HAP-1 (cell line): ENCODE measurements at regions not wholly inside any gene's neighbourhood (a gene's known extent, or its start where the extent isn't known, plus 50 kb on each side); places are given as distances from the start of the nearest gene placed in this dataset.

Experiments
- DNase-seq, 2 experiments: peaks; one replicate each; pipeline ENCODE4 v3.0.0-alpha.2; 2016 to 2020; ENCODE audit warnings: low spot score in 2 of 2
- H3K27me3 ChIP-seq: fragments of 250-450 bp; sonication (Bioruptor Pico); 2 replicates; pipeline ENCODE4 v1.5.1; 2020; ENCODE audit warnings: low read depth, mild to moderate bottlenecking, moderate library complexity
- H3K36me3 ChIP-seq: fragments of 250-450 bp; sonication (Bioruptor Pico); replicated peaks from 2 replicates; pipeline ENCODE4 v1.5.1; 2020; ENCODE audit warnings: mild to moderate bottlenecking
- H3K4me1 ChIP-seq: fragments of 250-450 bp; sonication (Bioruptor Pico); 2 replicates; pipeline ENCODE4 v1.5.1; 2020; ENCODE audit warnings: mild to moderate bottlenecking
- H3K4me3 ChIP-seq: fragments of 250-450 bp; sonication (Bioruptor Pico); 2 replicates; pipeline ENCODE4 v1.5.1; 2020; ENCODE audit warnings: mild to moderate bottlenecking, moderate library complexity
- H3K9me3 ChIP-seq: fragments of 250-450 bp; sonication (Bioruptor Pico); 2 replicates; pipeline ENCODE4 v1.5.1; 2020; ENCODE audit warnings: mild to moderate bottlenecking, moderate library complexity
- in situ Hi-C: fragments of 300-500 bp; cut with MboI; formaldehyde crosslinking; loops from 3 replicates; pipeline ENCODE4 v1.14.3; 2020; ENCODE audit warnings: low sequenced_read_pairs, inconsistent platforms, mixed read lengths

DNA sequence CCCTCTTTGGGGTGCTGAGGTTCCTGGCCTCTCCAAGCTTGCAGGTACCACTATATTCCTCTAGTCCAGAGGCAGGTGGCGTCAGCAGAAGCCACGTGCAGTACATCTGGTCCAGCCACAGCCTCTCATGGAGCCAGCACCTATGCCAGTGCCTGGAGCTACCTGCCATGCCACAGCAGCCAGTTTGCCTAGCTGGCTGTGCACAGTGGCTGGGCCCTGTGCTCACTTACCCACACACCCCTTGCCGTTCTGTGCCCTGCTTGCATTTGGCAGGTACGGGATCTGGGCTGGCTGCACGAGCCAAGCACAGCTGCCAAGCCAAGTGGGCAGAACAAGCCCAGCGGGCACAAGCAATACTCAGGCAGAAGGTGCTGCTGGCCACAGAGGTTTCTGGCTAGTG lies 601.1 kb downstream of the EPHA5 start:
- H3K4me1 ChIP-seq: no peaks in the 10 kb centered on the region
- H3K36me3 ChIP-seq: no peaks in the 10 kb centered on the region
- in situ Hi-C loops: no loop called here
- H3K27me3 ChIP-seq: no peaks in the 10 kb centered on the region
- no peak overlapping the region for H3K4me3 ChIP-seq
- DNase-seq: no peak
- no peaks in the 10 kb centered on the region for H3K9me3 ChIP-seq

DNA sequence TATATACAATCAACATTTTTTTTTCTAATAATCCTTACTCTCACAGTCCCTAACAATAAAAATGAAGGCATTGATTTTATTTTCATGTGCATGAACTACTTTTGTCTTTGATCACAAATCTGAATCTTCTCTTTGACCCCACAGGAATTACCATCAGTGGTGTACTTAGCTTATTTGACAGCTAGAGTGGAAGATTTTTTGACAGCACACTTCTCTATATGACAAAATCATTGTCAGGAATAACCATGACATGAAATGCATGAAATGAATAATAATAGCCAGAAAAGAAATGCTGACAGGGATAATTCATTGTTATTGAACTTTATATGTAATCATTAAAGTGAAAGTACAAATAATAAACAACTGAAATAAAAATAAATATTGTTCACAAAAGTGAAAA lies 604.2 kb downstream of the EPHA5 start:
- H3K36me3 ChIP-seq: no peaks in the 10 kb centered on the region
- in situ Hi-C loops: no loop called here
- no peaks in the 10 kb centered on the region for H3K9me3 ChIP-seq
- H3K27me3 ChIP-seq: no peaks in the 10 kb centered on the region
- H3K4me1 ChIP-seq: no peaks in the 10 kb centered on the region
- H3K4me3 ChIP-seq: no peak overlapping the region
- DNase-seq: no peak

DNA sequence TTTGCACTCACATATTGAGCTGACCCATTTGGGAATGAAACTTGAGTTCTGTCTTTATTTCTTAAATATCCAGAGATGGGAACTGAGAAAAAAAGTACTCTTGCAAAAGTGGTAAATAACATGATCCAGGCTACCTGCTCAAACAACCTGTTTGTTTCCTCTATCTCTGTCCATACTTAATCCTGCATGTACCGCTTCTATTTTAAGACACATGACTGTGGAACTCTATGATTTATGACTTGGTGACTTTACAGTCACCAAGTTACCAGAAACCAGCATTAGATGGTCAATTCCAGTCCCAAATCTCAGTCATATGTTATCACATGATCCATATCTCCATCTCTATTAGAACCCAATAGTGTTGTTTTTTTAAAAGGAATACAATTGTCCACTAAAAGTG lies 606.7 kb downstream of the EPHA5 start:
- Histone ChIP-seq H3K9me3 (no peaks in the 10 kb centered on the region), H3K36me3 (no peaks in the 10 kb centered on the region), H3K4me1 (no peaks in the 10 kb centered on the region), H3K4me3 (no peak overlapping the region), H3K27me3 (no peaks in the 10 kb centered on the region)
- in situ Hi-C loops: no loop called here
- DNase-seq: no peak

DNA sequence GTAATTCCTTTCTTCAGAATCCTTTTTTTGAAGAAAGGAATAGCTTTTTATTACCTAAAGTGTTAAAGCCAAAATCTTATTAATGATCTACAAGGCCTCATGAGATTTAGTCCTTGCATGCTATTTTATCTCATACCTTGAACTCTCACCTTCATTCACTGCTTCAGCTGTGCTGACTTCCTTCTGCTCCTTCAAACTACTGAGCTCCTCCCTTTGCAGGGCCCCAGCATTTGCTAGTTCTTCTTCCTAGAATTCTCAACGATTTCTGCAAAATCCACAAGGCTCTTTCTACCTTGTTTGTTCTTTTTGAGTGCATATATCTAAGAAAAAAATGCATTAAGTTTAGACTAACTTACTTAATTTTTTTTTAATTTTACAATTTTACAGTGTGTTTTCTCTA lies 619.5 kb downstream of the EPHA5 start:
- DNase-seq: no peak
- Histone ChIP-seq H3K36me3 (no peaks in the 10 kb centered on the region), H3K4me3 (no peak overlapping the region), H3K27me3 (no peaks in the 10 kb centered on the region), H3K4me1 (no peaks in the 10 kb centered on the region), H3K9me3 (no peaks in the 10 kb centered on the region)
- in situ Hi-C loops: no loop called here

DNA sequence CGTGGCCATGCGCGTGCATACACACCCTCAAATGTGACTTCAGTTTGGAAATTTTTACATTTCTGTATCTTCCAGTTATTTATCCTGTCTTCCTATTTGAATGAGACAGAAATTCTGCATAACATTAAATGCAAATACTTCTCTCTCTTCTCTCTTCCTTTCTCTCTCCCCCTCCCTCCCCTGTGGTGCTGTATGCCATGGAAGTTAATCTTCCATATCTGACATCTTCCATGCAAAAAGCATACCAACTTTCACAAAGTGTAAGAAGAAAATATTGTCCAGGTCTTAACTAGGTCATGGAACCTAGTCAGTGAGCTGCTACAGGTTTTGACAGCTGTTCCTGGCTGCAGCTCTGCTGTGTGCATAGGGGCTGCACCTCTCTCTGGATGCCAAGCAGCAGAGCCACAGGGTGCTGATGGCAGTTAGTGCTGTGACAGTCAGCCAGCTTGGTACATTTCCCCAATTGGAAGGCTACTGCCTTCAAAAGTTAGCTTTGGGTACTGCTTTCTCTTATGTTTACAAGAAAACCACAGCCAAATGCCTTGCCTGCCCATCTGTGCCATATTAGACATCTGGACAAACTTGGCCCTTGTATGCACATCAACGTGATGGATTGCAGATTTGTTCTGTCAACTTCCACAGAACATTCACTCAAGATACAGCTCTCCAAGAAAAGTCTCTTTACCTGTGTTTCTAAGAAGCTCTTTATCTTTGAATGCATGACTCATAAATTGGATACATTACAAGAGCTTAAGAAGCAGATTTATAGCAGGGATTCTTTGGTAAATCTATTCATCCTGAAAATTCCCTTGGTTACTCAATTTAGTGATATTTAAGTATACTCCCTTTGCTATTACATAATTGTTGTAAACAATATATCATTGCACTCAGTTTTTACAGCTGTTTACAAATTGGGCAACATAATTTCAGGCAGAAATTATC lies 623.8 kb downstream of the EPHA5 start:
- Histone ChIP-seq H3K4me1 (no peaks in the 10 kb centered on the region), H3K27me3 (no peaks in the 10 kb centered on the region), H3K9me3 (no peaks in the 10 kb centered on the region), H3K36me3 (no peaks in the 10 kb centered on the region), H3K4me3 (no peak overlapping the region)
- in situ Hi-C loops: no loop called here
- peak; percentile 16 to 63 for DNase-seq

DNA sequence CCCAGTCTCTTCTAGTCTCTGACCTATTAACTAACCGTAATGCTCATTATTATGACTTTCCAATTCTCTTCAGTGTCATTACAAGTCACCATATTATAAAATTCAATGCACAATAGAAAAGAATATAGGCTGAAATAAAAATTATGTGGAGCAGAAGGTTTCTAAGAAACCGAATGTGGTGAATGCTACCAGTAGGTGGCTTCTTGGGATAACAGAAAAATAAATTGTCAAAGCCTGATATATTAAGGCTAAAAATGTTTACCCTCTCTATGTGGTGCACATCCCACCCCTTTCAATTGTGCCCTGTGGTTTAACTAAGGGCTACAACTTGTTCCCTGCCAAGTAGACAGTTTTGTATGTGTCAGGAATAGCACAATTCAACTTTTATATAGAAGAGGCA lies 624.6 kb upstream of the TECRL start:
- H3K9me3 ChIP-seq: no peaks in the 10 kb centered on the region
- H3K4me3 ChIP-seq: no peak overlapping the region
- H3K27me3 ChIP-seq: no peaks in the 10 kb centered on the region
- DNase-seq: no peak
- no peaks in the 10 kb centered on the region for H3K36me3 ChIP-seq
- H3K4me1 ChIP-seq: no peaks in the 10 kb centered on the region
- in situ Hi-C loops: no loop called here

DNA sequence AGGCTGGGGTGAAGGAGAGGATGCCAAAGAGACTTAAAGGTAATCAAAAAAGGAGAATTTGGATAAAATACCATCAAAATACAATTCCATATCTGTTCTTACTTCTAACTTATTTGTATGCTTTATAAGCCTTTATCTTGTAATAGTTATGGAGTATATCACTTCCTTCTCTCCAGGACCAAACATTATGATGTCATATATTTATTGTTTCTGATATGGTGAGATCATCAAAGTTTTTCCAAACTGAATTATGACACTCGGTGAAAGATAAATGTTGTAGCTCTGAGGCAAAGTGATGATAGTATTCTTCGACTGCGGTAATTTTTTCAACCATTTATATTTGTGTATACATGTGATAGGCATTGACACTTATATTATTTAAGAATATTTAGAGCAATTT lies 619.3 kb upstream of the TECRL start:
- in situ Hi-C loops: no loop called here
- Histone ChIP-seq H3K4me1 (no peaks in the 10 kb centered on the region), H3K36me3 (no peaks in the 10 kb centered on the region), H3K9me3 (no peaks in the 10 kb centered on the region), H3K4me3 (no peak overlapping the region), H3K27me3 (no peaks in the 10 kb centered on the region)
- no peak for DNase-seq

DNA sequence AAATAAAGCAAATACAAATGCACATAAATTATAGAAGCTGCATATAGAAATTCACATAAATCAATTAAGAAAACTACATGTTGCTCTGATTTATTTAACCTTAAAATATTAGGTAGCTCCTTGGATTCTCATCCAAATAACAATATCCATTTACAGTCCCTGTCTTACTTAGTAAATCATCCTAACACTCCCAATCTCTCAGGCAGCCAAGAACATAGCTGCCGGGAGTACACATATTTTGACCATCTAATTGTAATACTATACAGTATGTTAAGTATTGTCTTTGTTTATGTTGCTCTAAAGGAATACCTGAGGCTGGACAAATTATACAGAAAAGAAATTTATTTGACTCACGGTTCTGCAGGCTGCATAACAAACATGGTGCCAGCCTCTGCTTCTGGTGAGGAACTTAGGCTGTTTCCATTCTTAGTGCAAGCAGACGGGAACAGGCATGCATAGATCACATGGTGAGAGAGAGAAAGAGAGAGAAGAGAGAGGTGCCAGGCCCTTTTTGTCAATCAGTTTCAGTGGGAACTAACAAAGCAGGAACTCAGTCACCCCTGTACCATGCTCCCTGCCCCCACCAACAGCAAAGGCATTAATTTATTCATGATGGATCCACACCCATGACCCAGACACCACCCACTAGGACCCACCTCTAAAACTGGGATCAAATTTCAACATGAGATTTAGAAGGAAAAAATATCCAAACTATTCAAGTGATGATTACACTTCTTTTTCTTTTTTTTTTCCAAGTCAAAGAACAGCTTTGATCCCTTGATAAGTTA lies 614.8 kb upstream of the TECRL start:
- no peak for DNase-seq
- in situ Hi-C loops: no loop called here
- no peaks in the 10 kb centered on the region for H3K27me3 ChIP-seq

DNA sequence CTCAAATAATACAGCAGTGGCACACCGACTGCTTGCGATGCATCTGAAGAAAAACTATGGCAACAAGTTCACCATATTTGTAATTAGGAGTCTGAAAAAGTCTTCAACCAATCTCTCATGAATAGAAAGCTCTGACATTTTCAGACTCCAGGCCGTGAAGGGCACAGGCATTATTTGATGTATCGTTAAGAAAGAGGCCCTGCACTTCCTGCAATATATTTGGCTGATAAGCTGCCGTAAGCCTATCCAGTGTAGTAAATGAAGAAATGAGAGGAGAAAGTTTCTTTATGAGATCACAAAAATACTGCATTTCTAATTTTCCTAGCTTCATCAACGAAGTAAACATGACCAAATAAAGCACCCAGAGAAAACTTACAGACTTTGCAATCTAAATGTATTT lies 613.8 kb upstream of the TECRL start:
- H3K9me3 ChIP-seq: no peaks in the 10 kb centered on the region
- in situ Hi-C loops: no loop called here
- no peaks in the 10 kb centered on the region for H3K4me1 ChIP-seq
- no peaks in the 10 kb centered on the region for H3K36me3 ChIP-seq
- H3K4me3 ChIP-seq: no peak overlapping the region
- DNase-seq: no peak
- no peaks in the 10 kb centered on the region for H3K27me3 ChIP-seq

More for the DNA sequence above, 614.8 kb upstream of the TECRL start:
- H3K36me3 ChIP-seq: no peaks in the 10 kb centered on the region
- no peaks in the 10 kb centered on the region for H3K9me3 ChIP-seq
- H3K4me3 ChIP-seq: no peak overlapping the region
- H3K4me1 ChIP-seq: no peaks in the 10 kb centered on the region

DNA sequence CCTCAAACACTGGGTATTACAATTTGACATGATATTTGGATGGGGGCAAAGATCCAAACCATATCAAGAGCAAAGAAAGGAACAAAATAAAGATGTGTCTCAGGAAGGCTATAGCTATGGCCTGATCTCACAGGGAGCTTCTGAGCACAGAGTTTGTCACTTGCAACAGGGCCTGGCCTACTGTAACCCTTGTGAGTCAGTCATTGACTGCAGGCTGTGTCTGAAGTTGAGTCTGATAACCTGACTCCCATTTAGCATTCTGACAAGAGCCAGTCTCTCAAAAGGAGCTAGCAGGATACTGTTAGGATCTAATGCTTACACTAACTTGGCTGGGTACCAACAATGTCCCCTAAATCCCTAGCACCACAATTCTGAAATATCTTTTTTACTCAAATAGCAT lies 612.5 kb upstream of the TECRL start:
- Histone ChIP-seq H3K4me1 (no peaks in the 10 kb centered on the region), H3K27me3 (no peaks in the 10 kb centered on the region), H3K9me3 (no peaks in the 10 kb centered on the region), H3K36me3 (no peaks in the 10 kb centered on the region), H3K4me3 (no peak overlapping the region)
- in situ Hi-C loops: no loop called here
- no peak for DNase-seq

DNA sequence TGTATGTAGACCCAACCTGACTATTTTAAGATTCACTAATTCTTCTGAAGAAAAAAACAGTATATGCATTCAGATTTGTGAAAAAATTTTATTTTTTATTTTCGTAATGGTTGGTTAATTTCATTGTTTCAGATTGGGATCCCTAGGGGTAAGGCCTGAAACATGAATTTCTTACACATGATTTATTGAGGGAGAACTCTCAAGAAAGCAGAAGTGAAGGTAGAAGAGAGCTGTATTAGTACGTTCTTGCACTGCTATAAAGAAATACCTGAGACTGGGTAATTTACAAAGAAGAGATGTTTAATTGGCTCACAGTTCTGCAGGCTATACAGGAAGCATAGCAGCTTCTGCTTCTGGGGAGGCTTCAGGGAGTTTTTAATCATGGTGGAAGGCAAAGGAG lies 611.9 kb upstream of the TECRL start:
- in situ Hi-C loops: no loop called here
- H3K4me1 ChIP-seq: no peaks in the 10 kb centered on the region

DNA sequence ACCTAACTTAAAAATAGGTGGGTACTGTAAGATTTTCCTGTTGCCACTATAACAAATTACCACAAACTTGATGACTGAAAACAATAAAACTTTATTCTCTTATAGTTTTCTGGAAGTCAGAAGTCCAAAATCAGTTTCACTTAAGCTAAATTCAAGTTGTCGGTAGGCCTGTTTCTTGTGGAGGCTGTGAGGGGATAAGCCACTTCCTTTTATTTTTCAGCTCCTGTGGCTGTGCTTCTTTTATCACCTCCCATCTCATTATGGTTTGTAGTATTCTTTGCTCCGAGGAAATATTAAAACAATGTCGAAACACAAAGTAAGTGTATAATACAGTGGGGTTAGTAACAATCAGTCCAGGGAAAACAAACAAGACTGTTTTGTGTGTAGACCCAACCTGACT lies 610.5 kb upstream of the TECRL start:
- no peaks in the 10 kb centered on the region for H3K4me1 ChIP-seq
- H3K27me3 ChIP-seq: no peaks in the 10 kb centered on the region
- no peaks in the 10 kb centered on the region for H3K36me3 ChIP-seq
- in situ Hi-C loops: no loop called here
- H3K4me3 ChIP-seq: no peak overlapping the region
- no peaks in the 10 kb centered on the region for H3K9me3 ChIP-seq
- DNase-seq: no peak

More for the DNA sequence above, 611.9 kb upstream of the TECRL start:
- Histone ChIP-seq H3K27me3 (no peaks in the 10 kb centered on the region), H3K4me3 (no peak overlapping the region), H3K9me3 (no peaks in the 10 kb centered on the region), H3K36me3 (no peaks in the 10 kb centered on the region)
- DNase-seq: no peak

DNA sequence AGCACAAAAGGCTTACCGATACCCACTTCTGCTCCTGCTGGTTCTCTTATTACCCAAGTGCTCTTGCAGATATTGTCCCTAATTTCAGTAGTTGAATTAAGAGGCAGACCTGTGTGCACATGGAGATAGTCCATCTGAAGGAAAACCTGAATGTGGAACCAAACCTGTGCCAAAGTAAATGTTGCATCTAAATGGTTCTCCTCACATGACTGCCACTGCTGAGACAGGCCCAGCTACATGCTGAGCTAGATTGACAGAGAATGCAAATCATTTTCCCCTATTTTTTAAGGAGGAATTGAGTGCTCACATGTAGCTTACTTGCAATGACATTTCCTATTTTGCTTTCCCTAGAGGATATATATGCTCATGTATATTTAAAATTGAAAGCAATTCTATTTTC lies 609.1 kb upstream of the TECRL start:
- H3K4me3 ChIP-seq: no peak overlapping the region
- H3K36me3 ChIP-seq: no peaks in the 10 kb centered on the region
- no peaks in the 10 kb centered on the region for H3K27me3 ChIP-seq
- H3K4me1 ChIP-seq: no peaks in the 10 kb centered on the region
- no peak for DNase-seq
- in situ Hi-C loops: no loop called here
- no peaks in the 10 kb centered on the region for H3K9me3 ChIP-seq

DNA sequence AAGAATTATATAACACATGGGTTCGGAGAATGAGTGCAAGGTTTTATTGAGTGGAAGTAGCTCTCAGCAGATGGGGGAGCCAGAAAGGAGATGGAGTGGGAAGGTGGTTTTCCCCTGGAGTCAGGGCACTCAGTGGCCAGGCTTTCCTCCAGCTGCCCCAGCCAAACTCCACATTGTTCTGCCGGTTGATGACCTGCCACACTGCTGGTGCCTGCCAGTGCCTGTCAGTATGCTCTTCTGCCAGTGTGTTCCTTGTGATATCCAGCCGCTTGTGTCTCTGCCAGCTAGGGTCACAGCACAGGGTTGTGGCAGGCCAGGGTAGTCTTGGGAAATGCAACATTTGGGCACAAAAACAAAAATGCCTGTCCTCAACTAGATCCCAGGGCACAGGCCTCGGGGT lies 604.8 kb upstream of the TECRL start:
- H3K9me3 ChIP-seq: no peaks in the 10 kb centered on the region
- H3K27me3 ChIP-seq: no peaks in the 10 kb centered on the region
- in situ Hi-C loops: no loop called here
- no peak for DNase-seq
- H3K4me1 ChIP-seq: no peaks in the 10 kb centered on the region
- no peaks in the 10 kb centered on the region for H3K36me3 ChIP-seq
- H3K4me3 ChIP-seq: no peak overlapping the region
